ENCODE measurements at regions not wholly inside any gene's neighbourhood (a gene's known extent, or its start where the extent isn't known, plus 50 kb on each side); places are given as distances from the start of the nearest gene placed in this dataset.

GRCh38 chr4:106695501-106696262 is 327.1 kb upstream of the GIMD1 start (continued):
- TF ChIP-seq ZBTB40 (IDR thresholded peaks at IDR 0.05; ENCODE audit: borderline replicate concordance) (no peak), MEF2A (IDR thresholded peaks at IDR 0.05; ENCODE audit: insufficient read depth, low read depth, low read length) (no peak), PRDM15 (CRISPR knock-in tag; IDR thresholded peaks at IDR 0.05) (no peak), TCF7 (IDR thresholded peaks at IDR 0.05; ENCODE audit: borderline replicate concordance) (no peak), ZNF207 (IDR thresholded peaks at IDR 0.05; ENCODE audit: borderline replicate concordance) (no peak), SP1 (IDR thresholded peaks at IDR 0.05; ENCODE audit: low read depth, low read length) (no peak), IRF5 (IDR thresholded peaks at IDR 0.05; ENCODE audit: borderline replicate concordance) (no peak), MYC (IDR thresholded peaks at IDR 0.05; ENCODE audit: insufficient read depth, insufficient read length, insufficient replicate concordance, low read length, severe bottlenecking) (no peak), BRCA1 (IDR thresholded peaks at IDR 0.05; ENCODE audit: low read depth, low read length) (no peak), RUNX3 (IDR thresholded peaks at IDR 0.05; ENCODE audit: low read length) (no peak)
